22Rv1 (cell line): ENCODE measurements at regions not wholly inside any gene's neighbourhood (a gene's known extent, or its start where the extent isn't known, plus 50 kb on each side); places are given as distances from the start of the nearest gene placed in this dataset.

Experiments used
- CTCF ChIP-seq: fragments of 450-650 bp; IDR thresholded peaks from 2 replicates; pipeline ENCODE4 v1.5.1; 2017; ENCODE audit warnings: mild to moderate bottlenecking
- ZFX ChIP-seq: fragments of 450-650 bp; IDR thresholded peaks from 2 replicates; pipeline ENCODE4 v1.6.1; 2017; ENCODE audit warnings: antibody characterized with exemption, borderline replicate concordance

- TF ChIP-seq CTCF (no peak), ZFX (no peak)
Measured at GRCh38 chr9:18349530-18349929, 124.4 kb upstream of the ADAMTSL1 start.
